ENCODE measurements at regions not wholly inside any gene's neighbourhood (a gene's known extent, or its start where the extent isn't known, plus 50 kb on each side); places are given as distances from the start of the nearest gene placed in this dataset.

DNA sequence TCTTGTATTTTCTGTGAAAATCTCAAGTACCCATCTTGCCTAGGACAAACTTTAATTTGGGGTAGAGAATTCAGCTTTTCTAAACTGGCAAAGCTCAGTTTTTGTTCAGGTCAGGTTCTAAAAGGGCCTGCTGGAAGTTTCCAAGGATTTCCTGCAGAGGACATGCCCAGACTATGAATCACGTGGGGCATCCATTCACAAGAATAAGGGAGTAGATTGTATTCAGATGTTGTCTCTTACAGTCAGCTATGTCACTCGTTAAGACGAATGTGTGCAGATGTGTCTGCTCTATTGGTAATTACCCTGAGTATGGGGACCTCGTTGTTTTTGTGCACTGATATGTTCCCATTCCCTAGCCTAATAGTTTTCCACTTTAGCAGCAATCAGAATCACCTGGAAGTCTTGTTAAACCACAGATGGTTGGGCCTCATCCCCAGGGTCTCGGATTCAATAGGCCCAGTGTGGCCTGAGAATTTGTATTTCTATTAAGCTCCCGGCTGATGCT lies 81.0 kb upstream of the ITPRID1 start:
- no peak for TF ChIP-seq RAD21 (IDR thresholded peaks at IDR 0.05; ENCODE audit: low read depth)
- TF ChIP-seq, protein P1, sequence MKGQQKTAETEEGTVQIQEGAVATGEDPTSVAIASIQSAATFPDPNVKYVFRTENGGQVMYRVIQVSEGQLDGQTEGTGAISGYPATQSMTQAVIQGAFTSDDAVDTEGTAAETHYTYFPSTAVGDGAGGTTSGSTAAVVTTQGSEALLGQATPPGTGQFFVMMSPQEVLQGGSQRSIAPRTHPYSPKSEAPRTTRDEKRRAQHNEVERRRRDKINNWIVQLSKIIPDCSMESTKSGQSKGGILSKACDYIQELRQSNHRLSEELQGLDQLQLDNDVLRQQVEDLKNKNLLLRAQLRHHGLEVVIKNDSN (IDR thresholded peaks at IDR 0.05): no peak
- TF ChIP-seq NFIC (IDR thresholded peaks at IDR 0.05): no peak

DNA sequence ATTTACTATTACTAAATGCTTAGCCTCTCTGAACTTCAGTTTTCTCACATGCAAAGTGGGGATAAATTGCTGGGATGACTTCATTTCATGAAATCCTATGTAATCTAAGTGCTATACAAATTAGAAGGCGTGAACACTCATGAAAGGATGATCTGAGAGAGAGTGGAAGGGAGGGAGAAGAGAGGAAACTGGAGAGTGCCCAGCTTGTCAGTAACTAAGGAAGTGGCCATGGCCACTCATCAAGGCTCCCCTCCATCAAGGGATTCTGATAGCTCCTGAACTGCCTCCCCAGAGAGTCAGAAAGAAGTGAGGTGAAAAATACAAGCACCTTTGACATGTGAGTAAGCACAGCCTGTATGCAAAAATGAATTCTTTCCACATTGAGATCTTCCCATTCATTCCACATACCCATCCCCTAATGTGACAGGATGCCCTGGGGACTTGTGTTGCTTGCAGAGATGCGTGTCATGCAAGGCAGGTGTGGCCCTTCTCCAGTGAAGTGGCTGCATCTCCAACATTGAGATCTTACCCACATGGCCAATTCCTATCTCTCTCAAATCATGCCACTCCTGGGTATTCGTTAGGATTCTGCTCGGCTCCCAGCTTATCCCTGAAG lies 76.5 kb upstream of the ITPRID1 start:
- TF ChIP-seq, protein P1 (IDR thresholded peaks at IDR 0.05): no peak
- TF ChIP-seq CREB1 (IDR thresholded peaks at IDR 0.05; ENCODE audit: low read depth) (no peak), RAD21 (IDR thresholded peaks at IDR 0.05; ENCODE audit: low read depth) (no peak), EGR1 (IDR thresholded peaks at IDR 0.05) (no peak), NFIC (IDR thresholded peaks at IDR 0.05) (no peak), TEAD4 (IDR thresholded peaks at IDR 0.05) (no peak), TCF12 (IDR thresholded peaks at IDR 0.05; ENCODE audit: low read depth) (no peak), FOXM1 (IDR thresholded peaks at IDR 0.05; ENCODE audit: borderline replicate concordance, low read depth) (no peak), EP300 (IDR thresholded peaks at IDR 0.05; ENCODE audit: borderline replicate concordance) (no peak), ZBTB7A (IDR thresholded peaks at IDR 0.05; ENCODE audit: low read depth) (no peak)
- TF ChIP-seq, protein P2, sequence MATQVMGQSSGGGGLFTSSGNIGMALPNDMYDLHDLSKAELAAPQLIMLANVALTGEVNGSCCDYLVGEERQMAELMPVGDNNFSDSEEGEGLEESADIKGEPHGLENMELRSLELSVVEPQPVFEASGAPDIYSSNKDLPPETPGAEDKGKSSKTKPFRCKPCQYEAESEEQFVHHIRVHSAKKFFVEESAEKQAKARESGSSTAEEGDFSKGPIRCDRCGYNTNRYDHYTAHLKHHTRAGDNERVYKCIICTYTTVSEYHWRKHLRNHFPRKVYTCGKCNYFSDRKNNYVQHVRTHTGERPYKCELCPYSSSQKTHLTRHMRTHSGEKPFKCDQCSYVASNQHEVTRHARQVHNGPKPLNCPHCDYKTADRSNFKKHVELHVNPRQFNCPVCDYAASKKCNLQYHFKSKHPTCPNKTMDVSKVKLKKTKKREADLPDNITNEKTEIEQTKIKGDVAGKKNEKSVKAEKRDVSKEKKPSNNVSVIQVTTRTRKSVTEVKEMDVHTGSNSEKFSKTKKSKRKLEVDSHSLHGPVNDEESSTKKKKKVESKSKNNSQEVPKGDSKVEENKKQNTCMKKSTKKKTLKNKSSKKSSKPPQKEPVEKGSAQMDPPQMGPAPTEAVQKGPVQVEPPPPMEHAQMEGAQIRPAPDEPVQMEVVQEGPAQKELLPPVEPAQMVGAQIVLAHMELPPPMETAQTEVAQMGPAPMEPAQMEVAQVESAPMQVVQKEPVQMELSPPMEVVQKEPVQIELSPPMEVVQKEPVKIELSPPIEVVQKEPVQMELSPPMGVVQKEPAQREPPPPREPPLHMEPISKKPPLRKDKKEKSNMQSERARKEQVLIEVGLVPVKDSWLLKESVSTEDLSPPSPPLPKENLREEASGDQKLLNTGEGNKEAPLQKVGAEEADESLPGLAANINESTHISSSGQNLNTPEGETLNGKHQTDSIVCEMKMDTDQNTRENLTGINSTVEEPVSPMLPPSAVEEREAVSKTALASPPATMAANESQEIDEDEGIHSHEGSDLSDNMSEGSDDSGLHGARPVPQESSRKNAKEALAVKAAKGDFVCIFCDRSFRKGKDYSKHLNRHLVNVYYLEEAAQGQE (IDR thresholded peaks at IDR 0.05; ENCODE audit: low read depth): no peak
- TF ChIP-seq, protein P3, sequence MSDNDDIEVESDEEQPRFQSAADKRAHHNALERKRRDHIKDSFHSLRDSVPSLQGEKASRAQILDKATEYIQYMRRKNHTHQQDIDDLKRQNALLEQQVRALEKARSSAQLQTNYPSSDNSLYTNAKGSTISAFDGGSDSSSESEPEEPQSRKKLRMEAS (IDR thresholded peaks at IDR 0.05): no peak

DNA sequence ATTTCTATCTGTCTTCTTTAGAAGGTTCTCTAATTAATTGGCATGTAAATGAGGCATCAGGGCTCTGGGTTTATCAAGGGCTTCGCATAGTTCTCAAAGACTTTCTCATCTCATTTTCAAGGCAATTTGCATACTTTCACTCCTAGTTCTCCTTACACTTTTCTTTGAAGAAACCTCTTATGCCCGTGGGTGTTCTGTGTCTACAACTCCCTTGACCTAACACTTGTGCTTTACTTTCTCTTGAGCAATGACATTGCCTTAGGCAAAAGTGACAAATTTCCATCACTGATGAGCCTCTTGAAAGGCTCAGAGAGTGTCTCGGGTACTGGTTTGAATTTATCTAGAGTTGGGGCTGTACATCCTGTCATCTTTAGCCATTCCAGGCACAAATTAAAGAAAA lies 74.7 kb upstream of the ITPRID1 start:
- no peak for TF ChIP-seq EP300 (IDR thresholded peaks at IDR 0.05; ENCODE audit: borderline replicate concordance)

DNA sequence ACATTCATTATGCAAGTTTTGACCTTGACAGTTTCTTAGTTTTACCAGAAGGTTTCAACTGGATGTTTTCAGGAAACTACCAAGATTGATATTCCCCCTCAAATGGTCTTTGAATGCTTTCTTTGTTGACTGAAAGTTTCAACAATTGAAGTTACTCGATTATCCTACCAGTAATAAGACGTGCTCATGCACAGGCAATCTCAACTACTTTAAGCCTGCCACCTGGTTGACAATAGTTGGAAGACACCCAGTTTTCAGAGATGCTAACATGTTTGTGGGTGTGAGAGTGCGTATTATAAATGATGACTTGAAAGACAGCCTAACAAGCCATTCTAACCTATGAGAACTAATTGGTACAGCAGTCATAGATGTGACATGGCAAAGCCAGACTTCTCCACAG lies 73.4 kb upstream of the ITPRID1 start:
- TF ChIP-seq EP300 (IDR thresholded peaks at IDR 0.05; ENCODE audit: borderline replicate concordance) (no peak), FOXM1 (IDR thresholded peaks at IDR 0.05; ENCODE audit: borderline replicate concordance, low read depth) (no peak), CEBPB (IDR thresholded peaks at IDR 0.05) (no peak), RAD21 (IDR thresholded peaks at IDR 0.05; ENCODE audit: low read depth) (no peak), YY1 (IDR thresholded peaks at IDR 0.05; ENCODE audit: low read depth) (no peak), CREB1 (IDR thresholded peaks at IDR 0.05; ENCODE audit: low read depth) (no peak), NFIC (IDR thresholded peaks at IDR 0.05) (no peak), TCF12 (IDR thresholded peaks at IDR 0.05; ENCODE audit: low read depth) (no peak), EGR1 (IDR thresholded peaks at IDR 0.05) (no peak), ZBTB7A (IDR thresholded peaks at IDR 0.05; ENCODE audit: low read depth) (no peak), TEAD4 (IDR thresholded peaks at IDR 0.05) (no peak)
- TF ChIP-seq, protein P1 (IDR thresholded peaks at IDR 0.05): no peak
- TF ChIP-seq, protein P2 (IDR thresholded peaks at IDR 0.05; ENCODE audit: low read depth): no peak
- TF ChIP-seq, protein P3 (IDR thresholded peaks at IDR 0.05): no peak

DNA sequence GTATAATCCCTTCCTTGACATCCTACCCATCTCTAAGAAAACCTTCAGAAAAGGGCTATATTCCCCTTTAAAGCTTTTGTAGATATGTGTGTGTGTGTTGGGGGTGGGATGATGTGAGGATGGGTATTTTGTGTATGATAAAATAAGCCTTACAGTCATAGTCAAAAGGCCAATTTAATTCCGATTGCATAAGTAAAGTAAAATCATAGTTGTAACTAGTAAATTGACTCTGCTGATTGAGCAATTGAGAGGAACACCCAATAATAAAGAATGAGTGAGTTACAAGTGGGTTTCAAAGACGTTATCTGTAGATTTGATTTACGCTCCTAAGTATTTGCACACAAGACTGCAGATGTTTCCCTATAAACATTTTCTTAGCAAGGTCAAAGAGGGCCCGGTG lies 71.3 kb upstream of the ITPRID1 start:
- TF ChIP-seq TAF1 (IDR thresholded peaks at IDR 0.05; ENCODE audit: low read depth) (no peak), TEAD4 (IDR thresholded peaks at IDR 0.05) (no peak), FOXM1 (IDR thresholded peaks at IDR 0.05; ENCODE audit: borderline replicate concordance, low read depth) (no peak), CEBPB (IDR thresholded peaks at IDR 0.05) (no peak), EP300 (IDR thresholded peaks at IDR 0.05; ENCODE audit: borderline replicate concordance) (no peak), CREB1 (IDR thresholded peaks at IDR 0.05; ENCODE audit: low read depth) (no peak)
- TF ChIP-seq, protein P3 (IDR thresholded peaks at IDR 0.05): no peak
- TF ChIP-seq, protein P1 (IDR thresholded peaks at IDR 0.05): no peak
